ENCODE measurements at regions not wholly inside any gene's neighbourhood (a gene's known extent, or its start where the extent isn't known, plus 50 kb on each side); places are given as distances from the start of the nearest gene placed in this dataset.
A peak's percentile ranks its signal among the peaks of the same experiment; 100 is the strongest.

GRCh38 chr2:217520356-217521010 lies 482.3 kb downstream of the TNS1 start:
- TF ChIP-seq, protein P1, sequence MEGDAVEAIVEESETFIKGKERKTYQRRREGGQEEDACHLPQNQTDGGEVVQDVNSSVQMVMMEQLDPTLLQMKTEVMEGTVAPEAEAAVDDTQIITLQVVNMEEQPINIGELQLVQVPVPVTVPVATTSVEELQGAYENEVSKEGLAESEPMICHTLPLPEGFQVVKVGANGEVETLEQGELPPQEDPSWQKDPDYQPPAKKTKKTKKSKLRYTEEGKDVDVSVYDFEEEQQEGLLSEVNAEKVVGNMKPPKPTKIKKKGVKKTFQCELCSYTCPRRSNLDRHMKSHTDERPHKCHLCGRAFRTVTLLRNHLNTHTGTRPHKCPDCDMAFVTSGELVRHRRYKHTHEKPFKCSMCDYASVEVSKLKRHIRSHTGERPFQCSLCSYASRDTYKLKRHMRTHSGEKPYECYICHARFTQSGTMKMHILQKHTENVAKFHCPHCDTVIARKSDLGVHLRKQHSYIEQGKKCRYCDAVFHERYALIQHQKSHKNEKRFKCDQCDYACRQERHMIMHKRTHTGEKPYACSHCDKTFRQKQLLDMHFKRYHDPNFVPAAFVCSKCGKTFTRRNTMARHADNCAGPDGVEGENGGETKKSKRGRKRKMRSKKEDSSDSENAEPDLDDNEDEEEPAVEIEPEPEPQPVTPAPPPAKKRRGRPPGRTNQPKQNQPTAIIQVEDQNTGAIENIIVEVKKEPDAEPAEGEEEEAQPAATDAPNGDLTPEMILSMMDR (IDR thresholded peaks at IDR 0.05; ENCODE audit: low read depth, low read length, missing control alignments): no peak
- no peaks in the 10 kb centered on the region for H3K27me3 ChIP-seq (replicated peaks)
- DNase-seq: no peak
- no peak overlapping the region for H3K4me3 ChIP-seq (ENCODE audit: low read depth, low read length)
- H3K36me3 ChIP-seq (replicated peaks): no peaks in the 10 kb centered on the region
- in situ Hi-C loops (cut with HindIII; ENCODE audit: low pct_ligation_motif_present, low sequenced_read_pairs): loop anchor here (25.0 kb wide), 1 partner anchor 833 kb away; the partner anchor contains the start of gene IGFBP5
- no peak overlapping the region for H3K27ac ChIP-seq

- no peak for DNase-seq
- Histone ChIP-seq H3K27me3 (replicated peaks) (no peaks in the 10 kb centered on the region), H3K4me3 (ENCODE audit: low read depth, low read length) (no peak overlapping the region), H3K36me3 (replicated peaks) (no peaks in the 10 kb centered on the region), H3K27ac (no peak overlapping the region)
- in situ Hi-C loops (cut with HindIII; ENCODE audit: low pct_ligation_motif_present, low sequenced_read_pairs): loop anchor here (25.0 kb wide), 1 partner anchor 830 kb away; the partner anchor contains the start of gene IGFBP5
- TF ChIP-seq, protein P1 (IDR thresholded peaks at IDR 0.05; ENCODE audit: low read depth, low read length, missing control alignments): no peak
Observed at GRCh38 chr2:217517402-217517801, 485.4 kb downstream of the TNS1 start.

DNA sequence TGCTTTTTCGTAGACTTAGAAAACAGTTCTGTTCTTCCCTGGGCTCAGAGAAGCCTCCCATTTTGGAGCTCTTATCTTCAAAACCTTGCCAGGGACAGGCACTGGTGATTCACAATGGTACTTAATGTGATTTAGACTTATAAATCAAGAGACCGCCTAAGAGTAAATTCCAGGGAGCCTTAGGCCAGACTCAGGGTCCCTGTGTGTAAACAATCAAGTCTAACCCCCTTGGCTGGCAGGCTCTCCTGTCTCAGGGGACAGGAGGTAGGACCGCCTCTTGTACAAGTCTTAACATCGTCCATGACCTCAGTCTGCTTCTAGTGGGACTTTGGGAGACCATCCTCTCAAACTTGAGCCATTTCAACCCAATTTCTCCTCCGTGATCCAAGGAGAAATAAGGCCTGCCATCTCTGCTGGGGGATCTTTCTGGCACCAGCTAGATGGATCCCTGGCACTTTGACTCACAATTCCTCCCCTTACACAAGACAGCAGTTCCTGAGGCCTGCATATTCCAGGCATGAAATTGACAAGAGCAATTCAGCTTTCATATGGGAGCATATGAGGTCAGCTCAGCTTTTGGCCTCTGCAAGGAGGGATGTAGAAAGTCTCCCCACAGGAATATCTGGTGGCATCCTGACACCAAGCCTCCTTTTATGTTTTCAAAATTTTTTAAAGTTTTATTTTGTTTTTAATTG lies 487.0 kb downstream of the TNS1 start:
- Histone ChIP-seq H3K27me3 (replicated peaks) (no peaks in the 10 kb centered on the region), H3K27ac (no peak overlapping the region), H3K4me3 (ENCODE audit: low read depth, low read length) (no peak overlapping the region), H3K36me3 (replicated peaks) (no peaks in the 10 kb centered on the region)
- in situ Hi-C loops (cut with HindIII; ENCODE audit: low pct_ligation_motif_present, low sequenced_read_pairs): loop anchor here (25.0 kb wide), 1 partner anchor 828 kb away; the partner anchor contains the start of gene IGFBP5
- no peak for DNase-seq
- TF ChIP-seq, protein P1 (IDR thresholded peaks at IDR 0.05; ENCODE audit: low read depth, low read length, missing control alignments): no peak

GRCh38 chr2:217513258-217513657 lies 489.5 kb downstream of the TNS1 start:
- no peaks in the 10 kb centered on the region for H3K27me3 ChIP-seq (replicated peaks)
- in situ Hi-C loops (cut with HindIII; ENCODE audit: low pct_ligation_motif_present, low sequenced_read_pairs): loop anchor here (25.0 kb wide), 1 partner anchor 826 kb away; the partner anchor contains the start of gene IGFBP5
- no peak overlapping the region for H3K4me3 ChIP-seq (ENCODE audit: low read depth, low read length)
- TF ChIP-seq, protein P1 (IDR thresholded peaks at IDR 0.05; ENCODE audit: low read depth, low read length, missing control alignments): no peak
- DNase-seq: peak; percentile 9
- no peaks in the 10 kb centered on the region for H3K36me3 ChIP-seq (replicated peaks)
- H3K27ac ChIP-seq: no peak overlapping the region

- Histone ChIP-seq H3K27ac (no peak overlapping the region), H3K36me3 (replicated peaks) (no peaks in the 10 kb centered on the region), H3K27me3 (replicated peaks) (no peaks in the 10 kb centered on the region), H3K4me3 (ENCODE audit: low read depth, low read length) (no peak overlapping the region)
- DNase-seq: no peak
- TF ChIP-seq, protein P1 (IDR thresholded peaks at IDR 0.05; ENCODE audit: low read depth, low read length, missing control alignments): no peak
- in situ Hi-C loops (cut with HindIII; ENCODE audit: low pct_ligation_motif_present, low sequenced_read_pairs): loop anchor here (25.0 kb wide), 1 partner anchor 825 kb away; the partner anchor contains the start of gene IGFBP5
Observed at GRCh38 chr2:217512728-217513127, 490.1 kb downstream of the TNS1 start.

Data from brain microvascular endothelial cell (primary cell).